ENCODE measurements at regions not wholly inside any gene's neighbourhood (a gene's known extent, or its start where the extent isn't known, plus 50 kb on each side); places are given as distances from the start of the nearest gene placed in this dataset.

GRCh38 chr1:182288749-182289604 lies 102.6 kb downstream of the GLUL start (continued):
- no peak for TF ChIP-seq CBX1 (IDR thresholded peaks at IDR 0.05; ENCODE audit: low read depth)
- no peak for TF ChIP-seq ATF4 (CRISPR knock-in tag; IDR thresholded peaks at IDR 0.05)
- no peak for TF ChIP-seq NFXL1 (CRISPR knock-in tag; IDR thresholded peaks at IDR 0.05)
- peak; percentile 35; the same call in 1 of the 2 replicates for TF ChIP-seq DPF2 (IDR thresholded peaks at IDR 0.05)
- no peak for TF ChIP-seq HLTF (IDR thresholded peaks at IDR 0.05)
- 0 out of 2 replicates have a peak, but pooled peaks have one; percentile 3 for TF ChIP-seq NCOR1 (IDR thresholded peaks at IDR 0.05)
- TF ChIP-seq ZNF696 (CRISPR knock-in tag; conservative IDR thresholded peaks at IDR 0.05): no peak
- no peak for TF ChIP-seq MECOM (CRISPR knock-in tag; IDR thresholded peaks at IDR 0.05)
- TF ChIP-seq POLR3A (IDR thresholded peaks at IDR 0.05; ENCODE audit: borderline replicate concordance, extremely low read depth, insufficient read depth, insufficient read length): no peak
- 0 out of 2 replicates have a peak, but pooled peaks have one; percentile 59 for TF ChIP-seq ZNF589 (CRISPR knock-in tag; IDR thresholded peaks at IDR 0.05; ENCODE audit: low read depth)
- no peak for TF ChIP-seq ZNF41 (CRISPR knock-in tag; conservative IDR thresholded peaks at IDR 0.05)
- no peak for TF ChIP-seq NELFE (IDR thresholded peaks at IDR 0.05; ENCODE audit: insufficient read depth, insufficient read length)
- no peak for TF ChIP-seq C11orf30 (IDR thresholded peaks at IDR 0.05; ENCODE audit: low read depth)
- peak in 1 of 2 experiments; percentile 26; a peak in 1 of 4 replicates for TF ChIP-seq TRIM24 (IDR thresholded peaks at IDR 0.05)
- TF ChIP-seq KDM2B (CRISPR knock-in tag; IDR thresholded peaks at IDR 0.05): no peak
- no peak for TF ChIP-seq RFX7 (CRISPR knock-in tag; IDR thresholded peaks at IDR 0.05)
- no peak for TF ChIP-seq ZMIZ1 (IDR thresholded peaks at IDR 0.05; ENCODE audit: low read depth in 2 of 2, low read length in 2 of 2)
- TF ChIP-seq KDM5B (IDR thresholded peaks at IDR 0.05; ENCODE audit: insufficient replicate concordance, low read depth, low read length): no peak
- no peak for TF ChIP-seq HCFC1 (IDR thresholded peaks at IDR 0.05; ENCODE audit: low read depth, low read length)
- TF ChIP-seq JUND (IDR thresholded peaks at IDR 0.05; ENCODE audit: borderline replicate concordance, low read depth, low read length): no peak
- TF ChIP-seq JUND (tag; IDR thresholded peaks at IDR 0.05; ENCODE audit: borderline replicate concordance, low read depth, low read length): 0 out of 3 replicates have a peak, but pooled peaks have one; percentile 24
- no peak for TF ChIP-seq CREB1 (IDR thresholded peaks at IDR 0.05)
- TF ChIP-seq CREB1 (CRISPR knock-in tag; IDR thresholded peaks at IDR 0.05): no peak
- TF ChIP-seq ESRRA (IDR thresholded peaks at IDR 0.05; ENCODE audit: borderline replicate concordance, low read depth): peak; percentile 93
- TF ChIP-seq ATF3 (IDR thresholded peaks at IDR 0.05): peak; percentile 32; the same call in 1 of the 2 replicates
- TF ChIP-seq ATF3 (CRISPR knock-in tag; conservative IDR thresholded peaks at IDR 0.05): no peak

All from K562 (cell line).